WTC11 (cell line): ENCODE measurements at regions not wholly inside any gene's neighbourhood (a gene's known extent, or its start where the extent isn't known, plus 50 kb on each side); places are given as distances from the start of the nearest gene placed in this dataset.

Experiments used
- ATAC-seq: fragments of 200-7000 bp; cut with Tn5 transposase; 2 replicates; pipeline ENCODE4 v1.10.0; 2021; ENCODE audit warnings: mild to moderate bottlenecking, moderate library complexity
- CTCF ChIA-PET: fragments of 300-600 bp; sonication (Branson Sonifier 250); formaldehyde crosslinking; loops from one replicate; lab custom pipeline; 2021; ENCODE audit warnings: antibody characterized with exemption; lab: Charles Lee
- POLR2A ChIA-PET: fragments of 350-600 bp; sonication (Branson Sonifier 250); formaldehyde crosslinking; loops from one replicate; lab custom pipeline; 2021; ENCODE audit warnings: antibody characterized with exemption; lab: Charles Lee
- DNase-seq: peaks from one replicate; pipeline ENCODE4 v3.0.0; 2021; ENCODE audit warnings: low spot score
- H3K27ac Mint-ChIP-seq: 2 replicates; pipeline ENCODE4 v1.8.0; 2021; ENCODE audit warnings: mixed read lengths
- H3K27me3 Mint-ChIP-seq: 2 replicates; pipeline ENCODE4 v1.8.0; 2021; ENCODE audit warnings: low read depth, mild to moderate bottlenecking, moderate library complexity, mixed read lengths
- H3K36me3 Mint-ChIP-seq: 2 replicates; pipeline ENCODE4 v1.8.0; 2021; ENCODE audit warnings: mixed read lengths
- H3K4me1 Mint-ChIP-seq: 2 replicates; pipeline ENCODE4 v1.8.0; 2022; ENCODE audit warnings: mixed read lengths
- H3K4me3 Mint-ChIP-seq: 2 replicates; pipeline ENCODE4 v1.8.0; 2021; ENCODE audit warnings: mild to moderate bottlenecking, moderate library complexity, mixed read lengths
- H3K9me3 Mint-ChIP-seq: 2 replicates; pipeline ENCODE4 v1.8.0; 2021; ENCODE audit warnings: mixed read lengths
- ATF1 ChIP-seq: sonication (generic); formaldehyde crosslinking; IDR thresholded peaks from 2 replicates; pipeline ENCODE4 v1.8.1; 2023; ENCODE audit warnings: mild to moderate bottlenecking, moderate library complexity, missing genetic modification reagents
- ATF6 ChIP-seq: sonication (generic); formaldehyde crosslinking; IDR thresholded peaks from 2 replicates; pipeline ENCODE4 v1.8.1; 2023; ENCODE audit warnings: mild to moderate bottlenecking, missing genetic modification reagents
- EMX1 ChIP-seq: fragments of 250-450 bp; sonication (Bioruptor Pico); IDR thresholded peaks from 2 replicates; pipeline ENCODE4 v1.8.0; 2021; ENCODE audit warnings: mild to moderate bottlenecking
- ESRRA ChIP-seq: sonication (generic); formaldehyde crosslinking; IDR thresholded peaks from 2 replicates; pipeline ENCODE4 v1.8.1; 2022; ENCODE audit warnings: mild to moderate bottlenecking, missing genetic modification reagents, borderline replicate concordance
- FOXP1 ChIP-seq: sonication (generic); formaldehyde crosslinking; IDR thresholded peaks from 2 replicates; pipeline ENCODE4 v1.8.0; 2022; ENCODE audit warnings: missing genetic modification reagents, mild to moderate bottlenecking, moderate library complexity, borderline replicate concordance
- GTF2I ChIP-seq: fragments of 250-450 bp; sonication (Bioruptor Pico); conservative IDR thresholded peaks from 2 replicates; pipeline ENCODE4 v1.4.0; 2021; ENCODE audit warnings: mild to moderate bottlenecking
- IRF1 ChIP-seq: sonication (generic); formaldehyde crosslinking; IDR thresholded peaks from 2 replicates; pipeline ENCODE4 v1.8.0; 2023; ENCODE audit warnings: missing genetic modification reagents
- IRF2 ChIP-seq: sonication (generic); formaldehyde crosslinking; IDR thresholded peaks from 2 replicates; pipeline ENCODE4 v1.8.0; 2022; ENCODE audit warnings: low read depth, missing genetic modification reagents, borderline replicate concordance
- JUN ChIP-seq: sonication (generic); formaldehyde crosslinking; IDR thresholded peaks from 2 replicates; pipeline ENCODE4 v1.8.0; 2023; ENCODE audit warnings: mild to moderate bottlenecking, missing genetic modification reagents
- KAT7 ChIP-seq: sonication (generic); formaldehyde crosslinking; IDR thresholded peaks from 2 replicates; pipeline ENCODE4 v1.8.1; 2023; ENCODE audit warnings: missing genetic modification reagents, mild to moderate bottlenecking, borderline replicate concordance
- MYBL2 ChIP-seq: sonication (generic); formaldehyde crosslinking; IDR thresholded peaks from 2 replicates; pipeline ENCODE4 v1.8.1; 2023; ENCODE audit warnings: mild to moderate bottlenecking, moderate library complexity, missing genetic modification reagents
- NR2C2 ChIP-seq: sonication (generic); formaldehyde crosslinking; IDR thresholded peaks from 2 replicates; pipeline ENCODE4 v1.8.0; 2022; ENCODE audit warnings: mild to moderate bottlenecking, missing genetic modification reagents
- SMAD3 ChIP-seq: sonication (generic); formaldehyde crosslinking; IDR thresholded peaks from 2 replicates; pipeline ENCODE4 v1.8.0; 2022; ENCODE audit warnings: missing genetic modification reagents, mild to moderate bottlenecking, borderline replicate concordance
- ZBTB43 ChIP-seq: sonication (generic); formaldehyde crosslinking; IDR thresholded peaks from 2 replicates; pipeline ENCODE4 v1.8.1; 2023; ENCODE audit warnings: mild to moderate bottlenecking, missing genetic modification reagents
- ZNF317 ChIP-seq: sonication (generic); formaldehyde crosslinking; IDR thresholded peaks from 2 replicates; pipeline ENCODE4 v1.8.1; 2023; ENCODE audit warnings: low read depth, mild to moderate bottlenecking, moderate library complexity, missing genetic modification reagents, borderline replicate concordance
- ZNF396 ChIP-seq: fragments of 250-450 bp; sonication (Bioruptor Pico); IDR thresholded peaks from 2 replicates; pipeline ENCODE4 v1.8.0; 2021; ENCODE audit warnings: mild to moderate bottlenecking, moderate library complexity, borderline replicate concordance
- TF ChIP-seq, protein P1 (sequence below): sonication (generic); formaldehyde crosslinking; IDR thresholded peaks from 2 replicates; pipeline ENCODE4 v1.8.0; 2022; ENCODE audit warnings: mild to moderate bottlenecking, missing genetic modification reagents
- TF ChIP-seq, protein P2 (sequence below): sonication (generic); formaldehyde crosslinking; IDR thresholded peaks from 2 replicates; pipeline ENCODE4 v1.8.1; 2023; ENCODE audit warnings: mild to moderate bottlenecking, moderate library complexity, missing genetic modification reagents
- TF ChIP-seq, protein P3 (sequence below): fragments of 250-450 bp; sonication (Bioruptor Pico); conservative IDR thresholded peaks from 2 replicates; pipeline ENCODE4 v1.9.0; 2021; ENCODE audit warnings: mild to moderate bottlenecking
- TF ChIP-seq, protein P4 (sequence below): fragments of 250-450 bp; sonication (Bioruptor Pico); IDR thresholded peaks from 2 replicates; pipeline ENCODE4 v1.8.0; 2021; ENCODE audit warnings: mild to moderate bottlenecking

DNA sequence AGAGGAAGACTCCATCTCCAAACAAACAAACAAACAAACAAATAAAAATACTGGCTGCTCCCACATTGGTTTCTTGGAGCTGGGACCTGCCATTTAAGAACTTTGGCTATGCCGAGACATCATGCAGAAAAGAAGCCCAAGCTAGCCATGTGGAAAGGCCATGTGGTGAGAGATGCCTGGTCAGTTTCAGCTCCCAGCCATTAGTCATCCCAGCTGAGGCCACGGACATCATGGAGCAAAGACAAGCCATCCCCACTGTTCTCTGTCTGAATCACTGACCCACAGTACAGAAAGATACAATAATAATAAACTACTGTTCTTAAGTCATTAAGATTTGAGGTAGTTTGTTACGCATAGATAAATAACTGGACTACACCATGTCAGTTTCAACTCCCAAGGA lies 70.0 kb upstream of the PCBD1 start:
- DNase-seq (no peak), ATAC-seq (no peak)
- Mint-ChIP-seq H3K36me3 (no peaks in the 10 kb centered on the region), H3K4me3 (no peak overlapping the region), H3K9me3 (no peaks in the 10 kb centered on the region), H3K27me3 (no peaks in the 10 kb centered on the region; the same call in 1 of the 2 replicates), H3K27ac (no peak overlapping the region), H3K4me1 (no peaks in the 10 kb centered on the region)
- CTCF ChIA-PET, result interaction anchor here (1.3 kb wide), 1 partner anchor 19 kb away, joined by 3 read pairs; no protein-coding TSS in a partner anchor
- POLR2A ChIA-PET, result no interaction called here
- TF ChIP-seq ATF6 (no peak), ZBTB43 (CRISPR knock-in tag) (no peak), ESRRA (no peak), FOXP1 (CRISPR knock-in tag) (no peak), NR2C2 (CRISPR knock-in tag) (no peak), ATF1 (CRISPR knock-in tag) (no peak), IRF2 (CRISPR knock-in tag) (no peak), ZNF396 (CRISPR knock-in tag) (no peak), IRF1 (CRISPR knock-in tag) (no peak), ZNF317 (CRISPR knock-in tag) (no peak), MYBL2 (CRISPR knock-in tag) (no peak), SMAD3 (CRISPR knock-in tag) (no peak), KAT7 (CRISPR knock-in tag) (no peak), EMX1 (no peak), JUN (CRISPR knock-in tag) (no peak), GTF2I (CRISPR knock-in tag) (no peak)
- TF ChIP-seq, protein P1, sequence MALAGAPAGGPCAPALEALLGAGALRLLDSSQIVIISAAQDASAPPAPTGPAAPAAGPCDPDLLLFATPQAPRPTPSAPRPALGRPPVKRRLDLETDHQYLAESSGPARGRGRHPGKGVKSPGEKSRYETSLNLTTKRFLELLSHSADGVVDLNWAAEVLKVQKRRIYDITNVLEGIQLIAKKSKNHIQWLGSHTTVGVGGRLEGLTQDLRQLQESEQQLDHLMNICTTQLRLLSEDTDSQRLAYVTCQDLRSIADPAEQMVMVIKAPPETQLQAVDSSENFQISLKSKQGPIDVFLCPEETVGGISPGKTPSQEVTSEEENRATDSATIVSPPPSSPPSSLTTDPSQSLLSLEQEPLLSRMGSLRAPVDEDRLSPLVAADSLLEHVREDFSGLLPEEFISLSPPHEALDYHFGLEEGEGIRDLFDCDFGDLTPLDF (CRISPR knock-in tag), result no peak
- TF ChIP-seq, protein P2, sequence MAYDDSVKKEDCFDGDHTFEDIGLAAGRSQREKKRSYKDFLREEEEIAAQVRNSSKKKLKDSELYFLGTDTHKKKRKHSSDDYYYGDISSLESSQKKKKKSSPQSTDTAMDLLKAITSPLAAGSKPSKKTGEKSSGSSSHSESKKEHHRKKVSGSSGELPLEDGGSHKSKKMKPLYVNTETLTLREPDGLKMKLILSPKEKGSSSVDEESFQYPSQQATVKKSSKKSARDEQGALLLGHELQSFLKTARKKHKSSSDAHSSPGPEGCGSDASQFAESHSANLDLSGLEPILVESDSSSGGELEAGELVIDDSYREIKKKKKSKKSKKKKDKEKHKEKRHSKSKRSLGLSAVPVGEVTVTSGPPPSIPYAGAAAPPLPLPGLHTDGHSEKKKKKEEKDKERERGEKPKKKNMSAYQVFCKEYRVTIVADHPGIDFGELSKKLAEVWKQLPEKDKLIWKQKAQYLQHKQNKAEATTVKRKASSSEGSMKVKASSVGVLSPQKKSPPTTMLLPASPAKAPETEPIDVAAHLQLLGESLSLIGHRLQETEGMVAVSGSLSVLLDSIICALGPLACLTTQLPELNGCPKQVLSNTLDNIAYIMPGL (CRISPR knock-in tag), result no peak
- TF ChIP-seq, protein P3, sequence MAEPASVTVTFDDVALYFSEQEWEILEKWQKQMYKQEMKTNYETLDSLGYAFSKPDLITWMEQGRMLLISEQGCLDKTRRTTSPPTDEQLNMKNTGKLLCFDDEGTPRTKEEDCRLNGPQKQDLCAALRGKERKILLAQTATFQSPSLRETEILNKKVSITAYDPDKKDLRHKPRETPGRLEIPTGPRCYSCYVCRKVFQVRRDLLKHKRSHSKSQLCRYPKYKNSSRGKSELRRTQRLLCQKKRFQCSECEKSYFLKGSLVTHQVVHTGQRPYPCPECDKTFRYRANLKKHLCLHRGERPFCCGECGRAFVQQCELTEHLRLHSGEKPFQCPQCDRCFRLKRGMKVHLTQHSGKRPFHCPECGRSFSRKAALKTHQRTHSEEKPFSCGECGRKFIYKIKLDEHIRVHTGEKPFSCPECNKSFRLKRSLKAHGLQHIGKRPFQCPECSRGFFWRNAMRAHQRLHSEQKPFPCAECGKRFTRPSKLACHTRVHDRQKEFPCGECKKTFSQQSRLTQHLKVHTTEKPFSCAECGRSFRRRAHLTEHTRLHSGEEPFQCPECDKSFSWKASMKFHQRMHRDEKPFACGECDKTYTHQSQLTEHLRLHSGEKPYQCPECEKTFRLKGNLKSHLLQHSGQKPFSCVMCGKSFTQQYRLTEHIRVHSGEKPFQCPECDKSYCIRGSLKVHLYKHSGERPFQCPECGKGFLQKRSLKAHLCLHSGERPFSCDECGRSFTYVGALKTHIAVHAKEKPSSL (CRISPR knock-in tag), result no peak
- TF ChIP-seq, protein P4, sequence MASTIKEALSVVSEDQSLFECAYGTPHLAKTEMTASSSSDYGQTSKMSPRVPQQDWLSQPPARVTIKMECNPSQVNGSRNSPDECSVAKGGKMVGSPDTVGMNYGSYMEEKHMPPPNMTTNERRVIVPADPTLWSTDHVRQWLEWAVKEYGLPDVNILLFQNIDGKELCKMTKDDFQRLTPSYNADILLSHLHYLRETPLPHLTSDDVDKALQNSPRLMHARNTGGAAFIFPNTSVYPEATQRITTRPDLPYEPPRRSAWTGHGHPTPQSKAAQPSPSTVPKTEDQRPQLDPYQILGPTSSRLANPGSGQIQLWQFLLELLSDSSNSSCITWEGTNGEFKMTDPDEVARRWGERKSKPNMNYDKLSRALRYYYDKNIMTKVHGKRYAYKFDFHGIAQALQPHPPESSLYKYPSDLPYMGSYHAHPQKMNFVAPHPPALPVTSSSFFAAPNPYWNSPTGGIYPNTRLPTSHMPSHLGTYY (CRISPR knock-in tag), result no peak
